ENCODE measurements at regions not wholly inside any gene's neighbourhood (a gene's known extent, or its start where the extent isn't known, plus 50 kb on each side); places are given as distances from the start of the nearest gene placed in this dataset.

GRCh38 chr2:57376985-57377384, 669.6 kb upstream of the VRK2 start:
- H3K9ac ChIP-seq (replicated peaks in 1 of 4; ENCODE audit: extremely low read depth in 1 of 4, low read depth in 3 of 4, low read length in 3 of 4): no peak overlapping the region
- H2BK12ac ChIP-seq (ENCODE audit: low read depth, low read length): no peak overlapping the region
- ChIA-PET CTCF (ENCODE audit: partially characterized antibody) (interaction anchor here (0.6 to 1.0 kb wide), 9 partner anchors 8 to 664 kb away, joined by 3 to 7 read pairs (median 3); no protein-coding TSS in a partner anchor), POLR2A (ENCODE audit: partially characterized antibody) (no interaction called here)
- no peak overlapping the region for H2AFZ ChIP-seq (ENCODE audit: low read length)
- no peaks in the 10 kb centered on the region for H4K20me1 ChIP-seq (replicated peaks in 1 of 2; ENCODE audit: control insufficient read depth in 1 of 2, insufficient read depth in 2 of 2, low read length in 2 of 2)
- no peaks in the 10 kb centered on the region for H3K27me3 ChIP-seq (replicated peaks in 1 of 4; ENCODE audit: control insufficient read depth in 3 of 4, extremely low read depth in 1 of 4, insufficient read depth in 3 of 4, low read length in 3 of 4)
- H2BK20ac ChIP-seq (ENCODE audit: low read length): no peak overlapping the region
- 0% methylated on average over 1 of the region's 1 CpG; no CpG with 5 or more reads in 1 of the 2 experiments for WGBS, 2 experiments (ENCODE audit: extremely low coverage in 1 of 2, insufficient coverage in 1 of 2, insufficient read length in 1 of 2, insufficient replicate concordance in 2 of 2, low coverage in 1 of 2, low lambda C conversion rate in 2 of 2, missing lambda C conversion rate in 1 of 2)
- H3K36me3 ChIP-seq (ENCODE audit: control insufficient read depth in 2 of 4, insufficient read depth in 4 of 4, low read length in 3 of 4): no peaks in the 10 kb centered on the region
- H3K9me3 ChIP-seq (ENCODE audit: insufficient read depth in 2 of 2, low read depth in 1 of 2, low read length in 1 of 2): no peaks in the 10 kb centered on the region
- FAIRE-seq: no peak
- H3K4me1 ChIP-seq (replicated peaks in 1 of 4; ENCODE audit: control insufficient read depth in 3 of 4, insufficient read depth in 4 of 4, low read length in 3 of 4): no peaks in the 10 kb centered on the region
- no peaks in the 10 kb centered on the region for H3K79me1 ChIP-seq (ENCODE audit: low read depth, low read length)
- H3K4me2 ChIP-seq (ENCODE audit: insufficient read depth in 1 of 2, low read depth in 2 of 2, low read length in 2 of 2): no peak overlapping the region
- H3K27ac ChIP-seq (ENCODE audit: low read depth, low read length): no peak overlapping the region
- H3K14ac ChIP-seq (ENCODE audit: insufficient read length): no peak overlapping the region
- H2BK5ac ChIP-seq (ENCODE audit: low read depth, low read length): no peak overlapping the region
- no peak overlapping the region for H4K91ac ChIP-seq (replicated peaks; ENCODE audit: insufficient read length, low read length)
- H3K4me3 ChIP-seq (ENCODE audit: extremely low read depth in 1 of 4, insufficient read depth in 2 of 4, low read depth in 3 of 4, low read length in 4 of 4): no peak overlapping the region
- no peak overlapping the region for H4K8ac ChIP-seq (ENCODE audit: extremely low read depth, insufficient read depth, low read length)
- no peak overlapping the region for H4K5ac ChIP-seq (ENCODE audit: insufficient read length, low read depth, low read length)
- H3K56ac ChIP-seq (replicated peaks; ENCODE audit: insufficient read length, low read depth, low read length): no peak overlapping the region
- H3K23me2 ChIP-seq (ENCODE audit: low read depth, low read length): no peaks in the 10 kb centered on the region
- no peak overlapping the region for H2BK120ac ChIP-seq (replicated peaks; ENCODE audit: low read depth, low read length)
- no peak overlapping the region for H2BK15ac ChIP-seq (ENCODE audit: low read length)
- no peak overlapping the region for H3K18ac ChIP-seq (ENCODE audit: extremely low read depth, low read length)
- no peak for DNase-seq (ENCODE audit: low read depth in 1 of 2, low spot score in 2 of 2)
- no peak overlapping the region for H2AK5ac ChIP-seq (ENCODE audit: low read depth, low read length)
- no peak overlapping the region for H3K4ac ChIP-seq (replicated peaks; ENCODE audit: insufficient read length, low read depth, low read length)
- no peaks in the 10 kb centered on the region for H3K79me2 ChIP-seq (ENCODE audit: control insufficient read depth in 1 of 2, insufficient read depth in 2 of 2, low read length in 2 of 2)
- no peak overlapping the region for H3K23ac ChIP-seq (ENCODE audit: insufficient read length)
- TF ChIP-seq, protein P1, sequence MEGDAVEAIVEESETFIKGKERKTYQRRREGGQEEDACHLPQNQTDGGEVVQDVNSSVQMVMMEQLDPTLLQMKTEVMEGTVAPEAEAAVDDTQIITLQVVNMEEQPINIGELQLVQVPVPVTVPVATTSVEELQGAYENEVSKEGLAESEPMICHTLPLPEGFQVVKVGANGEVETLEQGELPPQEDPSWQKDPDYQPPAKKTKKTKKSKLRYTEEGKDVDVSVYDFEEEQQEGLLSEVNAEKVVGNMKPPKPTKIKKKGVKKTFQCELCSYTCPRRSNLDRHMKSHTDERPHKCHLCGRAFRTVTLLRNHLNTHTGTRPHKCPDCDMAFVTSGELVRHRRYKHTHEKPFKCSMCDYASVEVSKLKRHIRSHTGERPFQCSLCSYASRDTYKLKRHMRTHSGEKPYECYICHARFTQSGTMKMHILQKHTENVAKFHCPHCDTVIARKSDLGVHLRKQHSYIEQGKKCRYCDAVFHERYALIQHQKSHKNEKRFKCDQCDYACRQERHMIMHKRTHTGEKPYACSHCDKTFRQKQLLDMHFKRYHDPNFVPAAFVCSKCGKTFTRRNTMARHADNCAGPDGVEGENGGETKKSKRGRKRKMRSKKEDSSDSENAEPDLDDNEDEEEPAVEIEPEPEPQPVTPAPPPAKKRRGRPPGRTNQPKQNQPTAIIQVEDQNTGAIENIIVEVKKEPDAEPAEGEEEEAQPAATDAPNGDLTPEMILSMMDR (IDR thresholded peaks at IDR 0.05; ENCODE audit: control extremely low read depth in 1 of 3, insufficient read depth in 1 of 3, low read depth in 1 of 3, low read length in 3 of 3): peak in 2 of 3 experiments; percentile 26 to 51; a peak in 2 of 4 replicates
- peak; percentile 72 to 74 for TF ChIP-seq RAD21 (IDR thresholded peaks at IDR 0.05 in 1 of 2, conservative IDR thresholded peaks at IDR 0.05 in 1 of 2; ENCODE audit: low read depth in 2 of 2, low read length in 2 of 2)
- no peak for TF ChIP-seq POLR2A (IDR thresholded peaks at IDR 0.05; ENCODE audit: control extremely low read depth in 1 of 2, low read depth in 2 of 2, low read length in 2 of 2)

All from H1 (cell line).